GM12891 (cell line): ENCODE measurements at regions not wholly inside any gene's neighbourhood (a gene's known extent, or its start where the extent isn't known, plus 50 kb on each side); places are given as distances from the start of the nearest gene placed in this dataset.

Experiments
- DNase-seq: peaks from one replicate; pipeline ENCODE4 v3.0.0; 2011; ENCODE audit warnings: low spot score; ENCODE audit not compliant: insufficient read length
- FAIRE-seq: peaks from 2 replicates; lab custom pipeline; 2011; peaks lifted over from hg19 to GRCh38; lab: Jason Lieb, UNC
- PAX5 ChIP-seq: IDR thresholded peaks from 2 replicates; pipeline ENCODE4 v1.6.1; 2011; ENCODE audit warnings: low read length, moderate library complexity, mild to moderate bottlenecking; ENCODE audit not compliant: insufficient read depth, severe bottlenecking
- POLR2A ChIP-seq: IDR thresholded peaks from 2 replicates; pipeline ENCODE4 v1.6.1; 2011; ENCODE audit warnings: low read depth, low read length, control low read depth
- POLR2AphosphoS5 ChIP-seq: IDR thresholded peaks from 2 replicates; pipeline ENCODE4 v1.6.1; 2011; ENCODE audit warnings: low read depth, low read length, control low read depth
- POU2F2 ChIP-seq: IDR thresholded peaks from 2 replicates; pipeline ENCODE4 v1.6.1; 2011; ENCODE audit warnings: low read depth, mild to moderate bottlenecking, control low read depth, low read length, moderate library complexity
- SPI1 ChIP-seq: IDR thresholded peaks from 2 replicates; pipeline ENCODE4 v1.6.1; 2011; ENCODE audit warnings: low read depth, low read length, control low read depth
- TAF1 ChIP-seq: IDR thresholded peaks from 2 replicates; pipeline ENCODE4 v1.6.1; 2011; ENCODE audit warnings: low read depth, low read length, control low read depth

DNA sequence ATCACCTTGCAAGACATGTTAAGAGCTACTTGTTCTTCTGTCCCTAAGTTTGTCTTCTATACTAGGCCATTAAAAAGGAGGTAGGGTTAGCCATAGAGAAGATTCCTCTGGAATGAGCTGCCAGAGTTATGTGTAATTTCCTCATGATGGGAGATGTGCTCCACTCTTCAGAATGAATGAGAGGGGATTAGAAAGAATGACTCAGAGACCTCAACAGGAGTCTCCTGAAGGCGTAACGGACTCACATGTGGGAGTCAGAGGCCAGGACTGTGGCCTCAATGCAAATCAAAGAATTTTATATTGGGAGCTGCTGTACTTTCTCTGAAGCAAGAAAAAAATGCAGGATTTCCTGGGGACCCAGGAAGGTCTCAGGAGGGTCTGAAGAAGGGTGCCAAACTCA is 87.8 kb upstream of the ATXN7L3B start:
- DNase-seq (no peak), FAIRE-seq (no peak)
- no peak for TF ChIP-seq PAX5
- TF ChIP-seq POLR2AphosphoS5, result no peak
- TF ChIP-seq TAF1, result no peak
- no peak for TF ChIP-seq SPI1
- TF ChIP-seq POU2F2, result no peak
- TF ChIP-seq POLR2A, result no peak

DNA sequence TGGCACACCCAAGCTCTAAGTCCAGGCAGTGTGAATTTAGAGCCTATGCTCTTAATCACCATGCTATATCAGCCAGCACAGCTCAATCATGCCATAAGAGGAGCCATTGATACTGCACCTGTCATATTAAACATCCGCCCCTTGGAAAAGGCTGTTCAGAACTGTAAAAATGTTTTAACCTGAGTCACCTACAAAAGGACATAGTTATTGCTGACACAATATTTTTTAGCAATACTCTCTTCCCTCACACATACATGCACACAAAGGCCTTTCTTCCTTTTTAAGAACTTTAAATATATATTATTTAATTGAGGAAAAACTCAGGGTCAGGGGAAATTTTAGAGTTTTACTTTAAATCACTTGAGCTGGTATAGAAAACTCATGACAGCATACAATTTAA is 83.5 kb upstream of the ATXN7L3B start:
- DNase-seq, result no peak
- TF ChIP-seq POLR2A (no peak), POLR2AphosphoS5 (no peak), POU2F2 (no peak), TAF1 (no peak), SPI1 (no peak), PAX5 (no peak)
- no peak for FAIRE-seq

DNA sequence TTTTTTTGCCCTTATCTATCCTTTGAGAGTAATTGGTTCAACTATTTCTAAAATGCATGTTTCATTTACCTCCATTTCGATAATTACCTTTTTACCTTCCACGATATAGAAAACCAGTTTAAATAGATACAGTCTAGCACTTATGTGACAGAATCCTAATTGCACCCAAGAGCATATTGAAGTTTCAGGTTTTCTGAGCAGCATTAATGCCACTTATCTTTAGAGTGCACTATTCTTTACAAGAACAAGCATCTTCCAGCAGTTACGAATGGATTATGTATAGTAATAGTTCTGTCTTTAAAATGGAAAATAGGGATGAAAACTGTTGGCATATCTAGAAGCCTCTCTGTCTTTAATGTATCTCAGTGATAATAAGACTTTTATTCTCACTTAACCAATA is 82.2 kb upstream of the ATXN7L3B start:
- FAIRE-seq (no peak), DNase-seq (no peak)
- TF ChIP-seq POU2F2 (no peak), POLR2A (no peak), POLR2AphosphoS5 (no peak), SPI1 (no peak), TAF1 (no peak), PAX5 (no peak)

GRCh38 chr12:74456431-74456830 is 81.2 kb upstream of the ATXN7L3B start:
- FAIRE-seq (no peak), DNase-seq (no peak)
- TF ChIP-seq SPI1 (no peak), POLR2AphosphoS5 (no peak)

GRCh38 chr12:74468401-74468800 is 69.2 kb upstream of the ATXN7L3B start:
- TF ChIP-seq POLR2A, result no peak
- TF ChIP-seq POLR2AphosphoS5, result no peak
- no peak for TF ChIP-seq SPI1
- no peak for TF ChIP-seq TAF1
- no peak for TF ChIP-seq PAX5
- no peak for TF ChIP-seq POU2F2
- DNase-seq, result no peak
- no peak for FAIRE-seq

DNA sequence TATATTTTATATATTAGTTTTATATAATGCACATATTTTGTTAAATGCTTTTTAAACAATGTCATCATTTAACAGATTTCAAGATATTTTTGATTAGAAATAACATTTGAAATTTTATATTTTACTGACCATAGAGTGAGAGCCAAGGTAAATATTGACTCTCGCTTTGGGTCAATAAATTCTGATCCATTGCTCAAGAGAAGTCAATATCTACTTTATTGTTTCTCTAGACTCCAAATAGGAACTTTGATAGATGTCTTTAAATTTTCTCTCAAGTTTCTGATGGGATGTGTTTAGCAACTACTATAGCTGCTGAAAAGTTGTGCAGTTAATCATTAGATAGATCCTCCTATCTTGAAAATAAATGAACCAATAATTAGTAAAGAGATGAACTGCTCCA is 61.4 kb upstream of the ATXN7L3B start:
- TF ChIP-seq POU2F2 (no peak), SPI1 (no peak), POLR2AphosphoS5 (no peak), TAF1 (no peak), POLR2A (no peak), PAX5 (no peak)
- DNase-seq (no peak), FAIRE-seq (no peak)

GRCh38 chr12:74481078-74481477 is 56.6 kb upstream of the ATXN7L3B start:
- DNase-seq, result no peak
- TF ChIP-seq SPI1 (no peak), POLR2A (no peak), TAF1 (no peak), POU2F2 (no peak), POLR2AphosphoS5 (no peak), PAX5 (no peak)
- no peak for FAIRE-seq

GRCh38 chr12:74482115-74482514 is 55.5 kb upstream of the ATXN7L3B start:
- no peak for DNase-seq
- no peak for TF ChIP-seq SPI1
- TF ChIP-seq PAX5, result no peak
- no peak for FAIRE-seq

DNA sequence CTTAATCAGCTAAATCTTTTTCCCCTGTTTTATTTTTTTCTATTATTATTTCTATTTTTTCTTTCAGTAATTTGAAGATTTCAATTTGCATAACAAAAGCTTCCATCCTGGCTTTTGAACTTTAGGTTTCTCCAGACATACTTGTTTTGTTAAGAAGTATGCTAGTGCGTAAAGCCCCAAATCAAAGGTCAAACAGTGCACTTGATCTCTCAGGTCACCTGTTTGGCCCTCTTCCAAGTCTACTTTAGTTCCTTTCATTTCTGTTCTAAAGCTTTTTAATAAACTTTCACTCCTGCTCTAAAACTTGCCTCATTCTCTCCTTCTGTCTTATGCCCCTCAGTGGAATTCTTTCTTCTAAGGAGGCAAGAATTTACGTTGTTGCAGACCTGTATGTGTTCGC is 54.6 kb upstream of the ATXN7L3B start:
- no peak for DNase-seq
- TF ChIP-seq SPI1, result no peak
- no peak for TF ChIP-seq POLR2AphosphoS5
- TF ChIP-seq POLR2A, result no peak
- no peak for TF ChIP-seq TAF1
- no peak for TF ChIP-seq PAX5
- TF ChIP-seq POU2F2, result no peak

More for the DNA sequence above, 54.6 kb upstream of the ATXN7L3B start:
- FAIRE-seq, result no peak
